HAP-1 (cell line): ENCODE measurements at regions not wholly inside any gene's neighbourhood (a gene's known extent, or its start where the extent isn't known, plus 50 kb on each side); places are given as distances from the start of the nearest gene placed in this dataset.

Experiments
- DNase-seq, 2 experiments: peaks; one replicate each; pipeline ENCODE4 v3.0.0-alpha.2; 2016 to 2020; ENCODE audit warnings: low spot score in 2 of 2
- H3K27me3 ChIP-seq: fragments of 250-450 bp; sonication (Bioruptor Pico); 2 replicates; pipeline ENCODE4 v1.5.1; 2020; ENCODE audit warnings: low read depth, mild to moderate bottlenecking, moderate library complexity
- H3K36me3 ChIP-seq: fragments of 250-450 bp; sonication (Bioruptor Pico); replicated peaks from 2 replicates; pipeline ENCODE4 v1.5.1; 2020; ENCODE audit warnings: mild to moderate bottlenecking
- H3K4me1 ChIP-seq: fragments of 250-450 bp; sonication (Bioruptor Pico); 2 replicates; pipeline ENCODE4 v1.5.1; 2020; ENCODE audit warnings: mild to moderate bottlenecking
- H3K4me3 ChIP-seq: fragments of 250-450 bp; sonication (Bioruptor Pico); 2 replicates; pipeline ENCODE4 v1.5.1; 2020; ENCODE audit warnings: mild to moderate bottlenecking, moderate library complexity
- H3K9me3 ChIP-seq: fragments of 250-450 bp; sonication (Bioruptor Pico); 2 replicates; pipeline ENCODE4 v1.5.1; 2020; ENCODE audit warnings: mild to moderate bottlenecking, moderate library complexity
- in situ Hi-C: fragments of 300-500 bp; cut with MboI; formaldehyde crosslinking; loops from 3 replicates; pipeline ENCODE4 v1.14.3; 2020; ENCODE audit warnings: low sequenced_read_pairs, inconsistent platforms, mixed read lengths

- H3K4me1 ChIP-seq = no peaks in the 10 kb centered on the region
- in situ Hi-C loops = no loop called here
- H3K9me3 ChIP-seq = no peaks in the 10 kb centered on the region
- H3K36me3 ChIP-seq = no peaks in the 10 kb centered on the region
- no peak for DNase-seq
- H3K4me3 ChIP-seq = no peak overlapping the region
- H3K27me3 ChIP-seq = no peaks in the 10 kb centered on the region
Measured at GRCh38 chr16:76963614-76964315, 227.2 kb upstream of the MON1B start.

GRCh38 chr16:76964464-76965154, 226.4 kb upstream of the MON1B start:
- H3K4me3 ChIP-seq = no peak overlapping the region
- H3K36me3 ChIP-seq = no peaks in the 10 kb centered on the region
- H3K4me1 ChIP-seq = no peaks in the 10 kb centered on the region
- no peak for DNase-seq
- no peaks in the 10 kb centered on the region for H3K27me3 ChIP-seq
- in situ Hi-C loops = no loop called here
- H3K9me3 ChIP-seq = no peaks in the 10 kb centered on the region

- DNase-seq = no peak
- no peak overlapping the region for H3K4me3 ChIP-seq
- no peaks in the 10 kb centered on the region for H3K27me3 ChIP-seq
- in situ Hi-C loops = no loop called here
- no peaks in the 10 kb centered on the region for H3K4me1 ChIP-seq
- no peaks in the 10 kb centered on the region for H3K36me3 ChIP-seq
- no peaks in the 10 kb centered on the region for H3K9me3 ChIP-seq
Measured at GRCh38 chr16:76970087-76970744, 220.8 kb upstream of the MON1B start.

- in situ Hi-C loops = no loop called here
- Histone ChIP-seq H3K4me3 (no peak overlapping the region), H3K36me3 (no peaks in the 10 kb centered on the region), H3K9me3 (no peaks in the 10 kb centered on the region), H3K27me3 (no peaks in the 10 kb centered on the region), H3K4me1 (no peaks in the 10 kb centered on the region)
- no peak for DNase-seq
Measured at GRCh38 chr16:76970745-76971099, 220.3 kb upstream of the MON1B start.

- in situ Hi-C loops = no loop called here
- Histone ChIP-seq H3K4me3 (no peak overlapping the region), H3K36me3 (no peaks in the 10 kb centered on the region), H3K9me3 (no peaks in the 10 kb centered on the region), H3K4me1 (no peaks in the 10 kb centered on the region), H3K27me3 (no peaks in the 10 kb centered on the region)
- no peak for DNase-seq
Measured at GRCh38 chr16:76976101-76976500, 214.9 kb upstream of the MON1B start.

GRCh38 chr16:76976756-76977155, 214.2 kb upstream of the MON1B start:
- Histone ChIP-seq H3K4me3 (no peak overlapping the region), H3K27me3 (no peaks in the 10 kb centered on the region), H3K9me3 (no peaks in the 10 kb centered on the region), H3K36me3 (no peaks in the 10 kb centered on the region), H3K4me1 (no peaks in the 10 kb centered on the region)
- in situ Hi-C loops = no loop called here
- no peak for DNase-seq

GRCh38 chr16:76984196-76984595, 206.8 kb upstream of the MON1B start:
- in situ Hi-C loops = no loop called here
- Histone ChIP-seq H3K27me3 (no peaks in the 10 kb centered on the region), H3K36me3 (no peaks in the 10 kb centered on the region), H3K4me1 (no peaks in the 10 kb centered on the region), H3K4me3 (no peak overlapping the region), H3K9me3 (no peaks in the 10 kb centered on the region)
- DNase-seq = no peak

- no peaks in the 10 kb centered on the region for H3K36me3 ChIP-seq
- no peaks in the 10 kb centered on the region for H3K9me3 ChIP-seq
- DNase-seq = no peak
- H3K4me3 ChIP-seq = no peak overlapping the region
- H3K27me3 ChIP-seq = no peaks in the 10 kb centered on the region
- H3K4me1 ChIP-seq = no peaks in the 10 kb centered on the region
- in situ Hi-C loops = no loop called here
Measured at GRCh38 chr16:76985392-76986045, 205.5 kb upstream of the MON1B start.

GRCh38 chr16:76988526-76988925, 202.5 kb upstream of the MON1B start:
- no peak for DNase-seq
- Histone ChIP-seq H3K27me3 (no peaks in the 10 kb centered on the region), H3K4me3 (no peak overlapping the region), H3K9me3 (no peaks in the 10 kb centered on the region), H3K36me3 (no peaks in the 10 kb centered on the region), H3K4me1 (no peaks in the 10 kb centered on the region)
- in situ Hi-C loops = no loop called here

GRCh38 chr16:77002644-77003043, 188.3 kb upstream of the MON1B start:
- Histone ChIP-seq H3K9me3 (no peaks in the 10 kb centered on the region), H3K4me3 (no peak overlapping the region), H3K36me3 (no peaks in the 10 kb centered on the region), H3K4me1 (no peaks in the 10 kb centered on the region), H3K27me3 (no peaks in the 10 kb centered on the region; the same call in 1 of the 2 replicates)
- in situ Hi-C loops = no loop called here
- no peak for DNase-seq

- Histone ChIP-seq H3K4me1 (no peaks in the 10 kb centered on the region), H3K4me3 (no peak overlapping the region), H3K27me3 (no peaks in the 10 kb centered on the region), H3K9me3 (no peaks in the 10 kb centered on the region), H3K36me3 (no peaks in the 10 kb centered on the region)
- in situ Hi-C loops = no loop called here
- DNase-seq = no peak
Measured at GRCh38 chr16:77009453-77009852, 181.5 kb upstream of the MON1B start.

- Histone ChIP-seq H3K9me3 (no peaks in the 10 kb centered on the region), H3K4me1 (no peaks in the 10 kb centered on the region), H3K36me3 (no peaks in the 10 kb centered on the region), H3K27me3 (no peaks in the 10 kb centered on the region), H3K4me3 (no peak overlapping the region)
- in situ Hi-C loops = no loop called here
- DNase-seq = no peak
Measured at GRCh38 chr16:77014441-77014840, 176.5 kb upstream of the MON1B start.

- H3K9me3 ChIP-seq = no peaks in the 10 kb centered on the region
- H3K4me3 ChIP-seq = no peak overlapping the region
- DNase-seq = no peak
- in situ Hi-C loops = no loop called here
- 0 out of 2 replicates have a peak, but pooled peaks cover 2% of the 10 kb centered on the region for H3K27me3 ChIP-seq
- no peaks in the 10 kb centered on the region for H3K36me3 ChIP-seq
- H3K4me1 ChIP-seq = peaks cover 10% of the 10 kb centered on the region; the same call in 1 of the 2 replicates
Measured at GRCh38 chr16:77030600-77030999, 160.4 kb upstream of the MON1B start.

GRCh38 chr16:77033516-77033915, 157.5 kb upstream of the MON1B start:
- H3K27me3 ChIP-seq = 0 out of 2 replicates have a peak, but pooled peaks cover 2% of the 10 kb centered on the region
- in situ Hi-C loops = no loop called here
- peaks cover 14% of the 10 kb centered on the region; the same call in 1 of the 2 replicates for H3K4me1 ChIP-seq
- DNase-seq = no peak
- H3K9me3 ChIP-seq = no peaks in the 10 kb centered on the region
- H3K4me3 ChIP-seq = no peak overlapping the region
- no peaks in the 10 kb centered on the region for H3K36me3 ChIP-seq
